Muscle layer of colon (tissue), 2 donors: ENCODE measurements at regions not wholly inside any gene's neighbourhood (a gene's known extent, or its start where the extent isn't known, plus 50 kb on each side); places are given as distances from the start of the nearest gene placed in this dataset.
"Not testable (repeated sequence)": the region's sequence is repeated elsewhere in the genome, so short reads cannot be mapped to it uniquely, and the experiment has no call there.

Experiments
- H3K27ac ChIP-seq: one replicate; pipeline ENCODE4 v1.7.0; 2013; ENCODE audit warnings: low read depth, mild to moderate bottlenecking, low read length, moderate library complexity
- H3K27me3 ChIP-seq, 2 donors: one replicate each; pipeline ENCODE4 v1.7.0; 2013; ENCODE audit warnings: low read length in 2 of 2, mild to moderate bottlenecking in 2 of 2; ENCODE audit not compliant: insufficient read depth in 2 of 2, control insufficient read depth in 1 of 2
- H3K36me3 ChIP-seq: one replicate; pipeline ENCODE4 v1.7.0; 2013; ENCODE audit warnings: mild to moderate bottlenecking, low read length; ENCODE audit not compliant: insufficient read depth
- H3K4me1 ChIP-seq: one replicate; pipeline ENCODE4 v1.7.0; 2013; ENCODE audit warnings: mild to moderate bottlenecking, low read length; ENCODE audit not compliant: insufficient read depth
- H3K4me3 ChIP-seq, 2 donors: one replicate each; pipeline ENCODE4 v1.7.0; 2013; ENCODE audit warnings: low read length in 2 of 2, low read depth in 1 of 2, mild to moderate bottlenecking in 1 of 2, moderate library complexity in 1 of 2
- H3K9ac ChIP-seq: one replicate; pipeline ENCODE4 v1.7.0; 2013; ENCODE audit warnings: low read length
- H3K9me3 ChIP-seq: one replicate; pipeline ENCODE4 v1.7.0; 2013; ENCODE audit warnings: mild to moderate bottlenecking, low read length
- donor health status: abdominal sarcoma.
- donor health status: Adenocarcinoma of cecum.

DNA sequence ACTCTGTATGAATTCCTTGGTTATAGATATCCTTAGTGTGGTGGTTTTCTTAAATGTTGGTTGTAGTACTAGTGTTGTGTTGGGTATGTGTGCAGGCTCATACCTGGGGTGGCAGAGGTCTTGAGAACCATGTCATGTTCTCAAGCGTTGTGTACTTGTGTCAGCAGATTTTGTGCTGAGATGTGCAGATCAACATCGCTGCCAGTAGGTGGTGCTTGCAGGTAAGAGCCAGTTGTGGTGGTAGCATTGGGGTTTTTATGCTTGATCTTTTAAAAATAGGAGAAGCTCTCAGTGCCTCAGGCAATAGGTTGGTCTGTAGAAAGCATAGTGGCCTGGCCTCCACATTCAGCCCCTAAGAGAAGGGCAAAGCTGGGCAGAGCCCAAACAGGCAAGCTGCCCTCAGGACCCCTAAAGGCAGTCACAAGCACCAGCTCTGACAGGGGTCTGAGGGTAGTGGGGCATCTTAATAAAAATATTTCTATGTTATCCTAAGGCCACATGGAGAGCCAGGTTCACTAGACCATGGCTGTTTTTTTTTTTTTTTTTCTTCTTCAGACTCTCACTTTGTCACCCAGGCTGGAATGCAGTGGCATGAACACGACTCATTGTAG lies 164.0 kb downstream of the IL20RB start:
- Histone ChIP-seq H3K9me3 (no peaks in the 10 kb centered on the region), H3K4me1 (no peaks in the 10 kb centered on the region), H3K4me3 (no peak overlapping the region), H3K27ac (no peak overlapping the region), H3K36me3 (no peaks in the 10 kb centered on the region), H3K27me3 (no peaks in the 10 kb centered on the region), H3K9ac (no peak overlapping the region)

GRCh38 chr3:137131081-137131480 lies 173.3 kb downstream of the IL20RB start:
- H3K27me3 ChIP-seq = no peaks in the 10 kb centered on the region
- no peaks in the 10 kb centered on the region for H3K4me1 ChIP-seq
- no peak overlapping the region for H3K4me3 ChIP-seq
- no peaks in the 10 kb centered on the region for H3K36me3 ChIP-seq
- H3K27ac ChIP-seq = no peak overlapping the region
- H3K9ac ChIP-seq = no peak overlapping the region
- no peaks in the 10 kb centered on the region for H3K9me3 ChIP-seq

DNA sequence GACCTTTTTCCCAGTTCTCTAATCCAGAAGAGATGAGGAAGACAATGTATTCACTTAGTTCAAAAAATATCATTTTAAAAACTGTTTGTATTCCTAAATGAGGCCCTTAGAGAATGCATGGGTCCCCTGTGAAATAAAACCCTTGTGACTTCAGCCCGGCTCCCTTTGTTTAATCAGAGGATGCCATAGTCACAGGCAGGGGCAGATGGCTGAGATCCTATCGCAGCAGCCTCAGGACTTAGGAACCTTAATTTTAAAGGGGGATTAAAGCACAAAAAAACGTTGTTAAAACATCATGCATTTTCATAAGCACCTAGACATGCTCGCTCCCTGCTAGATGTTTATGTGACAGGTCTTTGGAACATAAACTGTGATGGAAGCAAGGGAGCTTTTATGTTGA lies 176.6 kb downstream of the IL20RB start:
- Histone ChIP-seq H3K36me3 (no peaks in the 10 kb centered on the region), H3K4me1 (no peaks in the 10 kb centered on the region), H3K27me3 (no peaks in the 10 kb centered on the region), H3K4me3 (no peak overlapping the region), H3K9me3 (no peaks in the 10 kb centered on the region), H3K27ac (no peak overlapping the region), H3K9ac (no peak overlapping the region)

GRCh38 chr3:137148406-137148805 lies 190.6 kb downstream of the IL20RB start:
- Histone ChIP-seq H3K9ac (no peak overlapping the region), H3K4me1 (no peaks in the 10 kb centered on the region), H3K4me3 (no peak overlapping the region), H3K9me3 (no peaks in the 10 kb centered on the region), H3K27me3 (no peaks in the 10 kb centered on the region), H3K27ac (no peak overlapping the region), H3K36me3 (no peaks in the 10 kb centered on the region)

- Histone ChIP-seq H3K9me3 (no peaks in the 10 kb centered on the region), H3K4me1 (no peaks in the 10 kb centered on the region), H3K27ac (no peak overlapping the region), H3K27me3 (no peaks in the 10 kb centered on the region), H3K36me3 (no peaks in the 10 kb centered on the region), H3K4me3 (no peak overlapping the region), H3K9ac (no peak overlapping the region)
These were observed 191.1 kb downstream of the IL20RB start for GRCh38 chr3:137148917-137149316.

- no peaks in the 10 kb centered on the region for H3K9me3 ChIP-seq
- no peaks in the 10 kb centered on the region for H3K27me3 ChIP-seq
- no peaks in the 10 kb centered on the region for H3K4me1 ChIP-seq
- no peak overlapping the region for H3K27ac ChIP-seq
- H3K9ac ChIP-seq = no peak overlapping the region
- H3K36me3 ChIP-seq = no peaks in the 10 kb centered on the region
- no peak overlapping the region for H3K4me3 ChIP-seq
These were observed 193.0 kb downstream of the IL20RB start for GRCh38 chr3:137150825-137151224.

DNA sequence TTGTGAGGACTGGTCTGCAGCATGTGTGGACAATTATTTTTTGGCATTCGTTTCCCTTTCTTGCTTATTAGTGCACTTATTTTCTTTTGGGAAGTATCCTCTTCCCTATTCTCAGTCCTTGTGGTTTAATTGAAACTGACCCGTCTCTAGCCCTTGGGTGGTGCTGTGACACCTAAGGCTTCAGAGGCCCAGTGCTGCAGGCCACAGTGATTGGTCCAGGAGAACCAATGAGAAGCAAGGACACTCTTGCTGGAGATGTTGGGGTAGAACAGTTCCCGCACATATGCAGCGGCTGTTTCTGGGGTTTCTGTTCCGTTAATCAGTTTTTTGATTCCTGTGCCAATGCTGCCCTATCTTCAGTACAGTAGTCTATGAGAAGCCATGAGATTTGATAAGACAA lies 195.3 kb downstream of the IL20RB start:
- not testable (repeated sequence) for H3K9ac ChIP-seq, H3K36me3 ChIP-seq, H3K4me1 ChIP-seq, H3K4me3 ChIP-seq, H3K27ac ChIP-seq, H3K9me3 ChIP-seq, H3K27me3 ChIP-seq

- Histone ChIP-seq H3K4me3 (peak overlapping the region in 1 of 2 donors; percentile 38), H3K4me1 (peaks cover 24% of the 10 kb centered on the region), H3K9ac (peak overlapping the region; percentile 41), H3K9me3 (no peaks in the 10 kb centered on the region), H3K27ac (peak overlapping the region; percentile 72), H3K27me3 (no peaks in the 10 kb centered on the region), H3K36me3 (no peaks in the 10 kb centered on the region)
These were observed 205.6 kb downstream of the IL20RB start for GRCh38 chr3:137163241-137163871.

- no peaks in the 10 kb centered on the region for H3K9me3 ChIP-seq
- H3K27me3 ChIP-seq = no peaks in the 10 kb centered on the region
- peak overlapping the region; percentile 72 for H3K27ac ChIP-seq
- H3K36me3 ChIP-seq = no peaks in the 10 kb centered on the region
- H3K4me1 ChIP-seq = peaks cover 24% of the 10 kb centered on the region
- peak overlapping the region; percentile 41 for H3K9ac ChIP-seq
- peak overlapping the region in 1 of 2 donors; percentile 38 for H3K4me3 ChIP-seq
These were observed 206.2 kb downstream of the IL20RB start for GRCh38 chr3:137163958-137164357.

GRCh38 chr3:137165117-137165806 lies 207.5 kb downstream of the IL20RB start:
- Histone ChIP-seq H3K4me3 (no peak overlapping the region), H3K27me3 (no peaks in the 10 kb centered on the region), H3K9ac (no peak overlapping the region), H3K9me3 (no peaks in the 10 kb centered on the region), H3K36me3 (no peaks in the 10 kb centered on the region), H3K4me1 (peaks cover 24% of the 10 kb centered on the region), H3K27ac (no peak overlapping the region)

DNA sequence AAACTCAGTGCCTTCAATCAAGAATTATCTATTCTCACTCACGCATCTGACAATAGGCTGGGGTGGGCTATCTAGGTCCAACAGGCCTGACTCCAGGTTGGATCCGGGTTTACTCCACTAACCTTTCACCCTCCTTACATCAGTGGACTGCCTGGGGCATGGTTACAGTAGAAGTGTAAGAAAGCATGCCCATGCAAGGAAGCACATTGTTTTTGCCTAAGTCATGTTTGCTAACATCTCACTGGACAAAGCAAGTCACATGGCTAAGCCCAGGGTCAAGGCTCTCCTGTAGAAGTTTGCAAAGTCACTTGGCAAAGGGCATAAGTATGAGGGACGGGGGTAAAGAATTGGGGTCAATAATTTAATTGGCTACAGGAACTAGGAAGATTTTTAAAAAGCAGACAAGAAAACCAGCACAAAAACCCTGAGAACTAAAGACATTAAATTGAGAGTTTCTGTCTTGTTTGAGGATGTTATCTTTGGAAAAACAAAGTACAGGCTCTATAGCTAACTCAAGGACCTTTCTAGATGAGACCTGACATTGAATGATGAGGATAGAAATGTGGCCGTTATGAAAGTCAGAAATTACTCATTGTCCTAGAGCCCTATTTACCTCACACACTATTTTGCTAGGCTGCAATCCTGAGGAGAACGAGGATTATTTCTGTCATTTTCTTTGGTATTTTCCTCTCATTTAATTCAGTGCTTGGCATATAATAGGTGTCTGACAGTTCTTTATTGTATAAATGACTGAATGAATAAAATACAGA lies 214.2 kb downstream of the IL20RB start:
- Histone ChIP-seq H3K4me1 (no peaks in the 10 kb centered on the region), H3K9ac (no peak overlapping the region), H3K9me3 (no peaks in the 10 kb centered on the region), H3K27me3 (no peaks in the 10 kb centered on the region), H3K36me3 (no peaks in the 10 kb centered on the region), H3K27ac (no peak overlapping the region), H3K4me3 (no peak overlapping the region)
